PC-3 (cell line): ENCODE measurements at regions not wholly inside any gene's neighbourhood (a gene's known extent, or its start where the extent isn't known, plus 50 kb on each side); places are given as distances from the start of the nearest gene placed in this dataset.

Source experiments
- ATAC-seq: fragments of 200-7000 bp; cut with Tn5 transposase; 2 replicates; pipeline ENCODE4 v1.9.1; 2020; ENCODE audit warnings: mild to moderate bottlenecking, moderate library complexity
- BruUV-seq: library from RNA; stranded (reverse); fragments of 400-500 nt; replicated peaks from 2 replicates; lab custom pipeline; 2021; lab: Mats Ljungman, UMichigan
- CTCF ChIA-PET: fragments of 300-600 bp; sonication (Branson Sonifier 250); formaldehyde crosslinking; loops from one replicate; lab custom pipeline; 2022; ENCODE audit warnings: antibody characterized with exemption; lab: Charles Lee
- POLR2A ChIA-PET: fragments of 300-600 bp; sonication (Branson Sonifier 250); formaldehyde crosslinking; loops from one replicate; lab custom pipeline; 2022; ENCODE audit warnings: antibody characterized with exemption; ENCODE audit not compliant: unreplicated experiment; lab: Charles Lee
- DNase-seq: peaks from one replicate; pipeline ENCODE4 v3.0.0-alpha.2; 2015
- H2AFZ ChIP-seq: fragments of 300-600 bp; sonication (generic); 2 replicates; pipeline ENCODE4 v1.6.0; 2016; ENCODE audit warnings: antibody characterized with exemption, low read length
- H3F3A ChIP-seq: fragments of 300-600 bp; sonication (generic); one replicate; pipeline ENCODE4 v1.6.0; 2017; ENCODE audit warnings: antibody characterized with exemption, low read length, control low read depth, mild to moderate bottlenecking; ENCODE audit not compliant: unreplicated experiment
- H3K27ac ChIP-seq: fragments of 300-600 bp; sonication (generic); 2 replicates; pipeline ENCODE4 v1.5.1; 2016; ENCODE audit warnings: mild to moderate bottlenecking, low read length
- H3K27me3 ChIP-seq: fragments of 300-600 bp; sonication (generic); 2 replicates; pipeline ENCODE4 v1.6.1; 2016; ENCODE audit warnings: low read length, mixed read lengths
- H3K36me3 ChIP-seq: fragments of 300-600 bp; sonication (generic); 2 replicates; pipeline ENCODE4 v1.6.1; 2016; ENCODE audit warnings: low read depth, mixed run types, low read length, mixed read lengths
- H3K4me1 ChIP-seq: fragments of 300-600 bp; sonication (generic); 2 replicates; pipeline ENCODE4 v1.5.1; 2016; ENCODE audit warnings: low read length; ENCODE audit not compliant: insufficient read depth
- H3K4me2 ChIP-seq: fragments of 300-600 bp; sonication (generic); 2 replicates; pipeline ENCODE4 v1.6.0; 2016; ENCODE audit warnings: low read length
- H3K4me3 ChIP-seq: fragments of 300-600 bp; sonication (generic); 2 replicates; pipeline ENCODE4 v1.5.1; 2016; ENCODE audit warnings: mild to moderate bottlenecking, low read length, mixed read lengths
- H3K79me2 ChIP-seq: fragments of 300-600 bp; sonication (generic); 2 replicates; pipeline ENCODE4 v1.6.1; 2017; ENCODE audit warnings: low read length, mixed read lengths
- H3K9ac ChIP-seq: fragments of 300-600 bp; sonication (generic); 2 replicates; pipeline ENCODE4 v1.6.0; 2016; ENCODE audit warnings: mild to moderate bottlenecking, low read length
- H3K9me2 ChIP-seq: fragments of 300-600 bp; sonication (generic); replicated peaks from 2 replicates; pipeline ENCODE4 v1.6.1; 2016; ENCODE audit warnings: mixed run types, low read length, mixed read lengths
- H3K9me3 ChIP-seq: fragments of 300-600 bp; sonication (generic); 2 replicates; pipeline ENCODE4 v1.6.1; 2016; ENCODE audit warnings: low read length, mixed read lengths
- H4K20me1 ChIP-seq: fragments of 300-600 bp; sonication (generic); 2 replicates; pipeline ENCODE4 v1.6.1; 2016; ENCODE audit warnings: low read length, mixed read lengths
- CTCF ChIP-seq: fragments of 300-600 bp; sonication (generic); conservative IDR thresholded peaks from 2 replicates; pipeline ENCODE4 v1.5.1; 2017; ENCODE audit warnings: antibody characterized with exemption, low read depth, mild to moderate bottlenecking, low read length
- EZH2 ChIP-seq: fragments of 300-600 bp; sonication (generic); IDR thresholded peaks from one replicate; pipeline ENCODE4 v1.6.1; 2017; ENCODE audit warnings: antibody characterized with exemption, mild to moderate bottlenecking, low read length; ENCODE audit not compliant: unreplicated experiment
- EZH2phosphoT487 ChIP-seq: fragments of 300-600 bp; sonication (generic); IDR thresholded peaks from 2 replicates; pipeline ENCODE4 v1.6.1; 2018; ENCODE audit warnings: mild to moderate bottlenecking, antibody characterized with exemption, low read length, borderline replicate concordance
- intact Hi-C: fragments of 100-400 bp; cut with micrococcal nuclease; formaldehyde crosslinking; loops from 2 replicates; pipeline ENCODE4 v1.9.0; 2023

DNA sequence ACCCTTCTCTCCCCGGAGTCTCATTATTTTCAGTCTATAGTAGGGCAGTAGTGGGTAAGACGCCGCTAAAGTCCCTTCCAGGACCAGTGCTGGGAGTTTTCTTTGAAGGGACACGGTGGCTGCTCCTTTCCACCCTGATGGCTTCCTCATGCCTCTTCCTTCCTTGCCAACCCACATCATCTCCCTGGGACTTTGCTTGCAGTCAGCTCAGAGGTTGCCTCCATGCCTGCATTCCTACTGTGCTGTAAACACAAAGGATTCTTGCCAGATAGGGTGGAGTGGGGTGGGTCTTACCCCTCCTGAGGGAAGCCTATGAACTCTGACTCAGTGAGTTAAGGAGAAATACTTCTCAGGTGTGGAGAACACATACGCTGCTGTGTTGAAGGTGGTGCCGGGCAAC, 59.9 kb upstream of the IGFBP3 start:
- no TSS peak for BruUV-seq

DNA sequence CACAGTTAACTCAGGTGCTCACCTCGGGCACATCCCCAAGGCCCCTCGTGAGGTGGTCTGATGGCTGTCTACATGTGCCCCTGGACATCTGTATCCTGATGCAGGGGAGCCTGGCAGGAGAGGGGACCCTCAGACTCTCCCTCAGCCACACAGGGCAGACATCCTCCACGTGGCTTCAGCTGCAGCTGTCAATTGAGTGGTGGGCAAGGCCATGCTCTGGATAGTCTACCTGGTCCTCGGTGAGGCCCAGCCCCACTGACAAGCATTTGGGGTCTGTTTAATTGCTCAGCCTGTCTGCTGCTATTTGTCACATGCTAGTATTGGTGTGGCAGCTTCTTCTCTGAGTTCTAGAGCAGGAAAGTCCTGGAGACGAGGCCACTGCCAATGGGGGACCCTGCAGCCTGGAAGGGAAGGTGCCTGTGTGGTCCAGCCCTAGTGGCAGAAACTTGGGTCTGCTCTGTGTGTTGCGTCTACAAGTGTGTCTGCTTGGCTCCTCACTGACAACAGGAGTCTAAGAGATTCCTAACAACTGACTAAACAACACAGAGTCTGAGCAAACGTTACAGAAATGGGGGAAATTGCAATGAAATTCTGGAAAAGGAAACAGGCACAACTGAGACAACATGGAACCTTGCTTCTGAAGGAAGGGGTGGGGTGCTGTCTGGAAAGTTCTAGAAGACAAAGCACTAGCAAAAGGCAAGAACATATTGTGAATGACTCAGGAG, 59.3 kb upstream of the IGFBP3 start:
- H2AFZ ChIP-seq, result no peak overlapping the region

More for the DNA sequence above, 59.9 kb upstream of the IGFBP3 start:
- Histone ChIP-seq H3K79me2 (no peaks in the 10 kb centered on the region), H3K9ac (no peak overlapping the region), H3K4me1 (peaks cover 32% of the 10 kb centered on the region), H3K9me2 (no peaks in the 10 kb centered on the region), H4K20me1 (no peaks in the 10 kb centered on the region), H3F3A (no peaks in the 10 kb centered on the region), H2AFZ (no peak overlapping the region), H3K27me3 (no peaks in the 10 kb centered on the region), H3K4me3 (no peak overlapping the region), H3K9me3 (no peaks in the 10 kb centered on the region), H3K27ac (no peak overlapping the region), H3K36me3 (no peaks in the 10 kb centered on the region), H3K4me2 (no peak overlapping the region)
- intact Hi-C loops, result no loop called here
- ChIA-PET CTCF (no interaction called here), POLR2A (no interaction called here)
- no peak for ATAC-seq
- TF ChIP-seq EZH2, result no peak
- TF ChIP-seq CTCF, result no peak
- DNase-seq, result peak; percentile 16

More for the DNA sequence above, 59.3 kb upstream of the IGFBP3 start:
- H3K27me3 ChIP-seq, result no peaks in the 10 kb centered on the region
- intact Hi-C loops, result no loop called here
- no TSS peak for BruUV-seq
- ATAC-seq (no peak), DNase-seq (no peak)
- POLR2A ChIA-PET, result no interaction called here
- H3K9me2 ChIP-seq, result no peaks in the 10 kb centered on the region
- H3K79me2 ChIP-seq, result no peaks in the 10 kb centered on the region
- H3K27ac ChIP-seq, result no peak overlapping the region
- H3K4me1 ChIP-seq, result peaks cover 32% of the 10 kb centered on the region
- H4K20me1 ChIP-seq, result no peaks in the 10 kb centered on the region
- no peak overlapping the region for H3K4me2 ChIP-seq
- H3K9me3 ChIP-seq, result no peaks in the 10 kb centered on the region
- H3K36me3 ChIP-seq, result no peaks in the 10 kb centered on the region
- no peaks in the 10 kb centered on the region for H3F3A ChIP-seq
- TF ChIP-seq EZH2phosphoT487 (no peak), CTCF (no peak), EZH2 (no peak)
- CTCF ChIA-PET, result no interaction called here
- no peak overlapping the region for H3K9ac ChIP-seq
- H3K4me3 ChIP-seq, result no peak overlapping the region
